Liver (tissue), 8 donors: ENCODE measurements at regions not wholly inside any gene's neighbourhood (a gene's known extent, or its start where the extent isn't known, plus 50 kb on each side); places are given as distances from the start of the nearest gene placed in this dataset.

Experiments
- DNase-seq: peaks from one replicate; pipeline ENCODE4 v3.0.0-alpha.2; 2017; ENCODE audit warnings: low spot score
- H3K27ac ChIP-seq, 2 donors: one replicate each; pipeline ENCODE4 v1.7.0; 2013; ENCODE audit warnings: inconsistent platforms in 2 of 2, low read length in 2 of 2, control low read depth in 1 of 2, low read depth in 1 of 2, mild to moderate bottlenecking in 1 of 2
- H3K27me3 ChIP-seq, 4 donors: one replicate each; pipeline versions ENCODE4 v1.6.1 to v1.7.0; 2013; ENCODE audit warnings: low read length in 3 of 4, inconsistent platforms in 1 of 4, mild to moderate bottlenecking in 1 of 4, moderate library complexity in 1 of 4; ENCODE audit not compliant: control insufficient read depth in 4 of 4, insufficient read depth in 4 of 4
- H3K36me3 ChIP-seq, 4 donors: one replicate each; pipeline versions ENCODE4 v1.6.1 to v1.7.0; 2013; ENCODE audit warnings: low read length in 3 of 4, mild to moderate bottlenecking in 3 of 4, low read depth in 1 of 4, moderate library complexity in 1 of 4; ENCODE audit not compliant: control insufficient read depth in 4 of 4, insufficient read depth in 3 of 4
- H3K4me1 ChIP-seq, 4 donors: one replicate each; pipeline versions ENCODE4 v1.6.1 to v1.7.0; 2013; ENCODE audit warnings: low read length in 3 of 4, mild to moderate bottlenecking in 3 of 4, moderate library complexity in 1 of 4; ENCODE audit not compliant: control insufficient read depth in 4 of 4, insufficient read depth in 4 of 4
- H3K4me3 ChIP-seq, 3 donors: one replicate each; pipeline versions ENCODE4 v1.6.1 to v1.7.0; 2013; ENCODE audit warnings: low read length in 3 of 3, control low read depth in 1 of 3, low read depth in 1 of 3, mild to moderate bottlenecking in 1 of 3
- H3K9ac ChIP-seq, 2 donors: one replicate each; pipeline ENCODE4 v1.7.0; 2013; ENCODE audit warnings: low read length in 2 of 2, mild to moderate bottlenecking in 2 of 2, moderate library complexity in 2 of 2, control low read depth in 1 of 2, low read depth in 1 of 2
- H3K9me3 ChIP-seq, 4 donors: one replicate each; pipeline versions ENCODE4 v1.6.1 to v1.7.0; 2013; ENCODE audit warnings: low read length in 3 of 4; ENCODE audit not compliant: control insufficient read depth in 4 of 4
- ATF3 ChIP-seq: IDR thresholded peaks from 2 replicates; pipeline ENCODE4 v1.6.1; 2016; ENCODE audit warnings: antibody characterized with exemption
- CTCF ChIP-seq: fragments of 150-350 bp; IDR thresholded peaks from 2 replicates; pipeline ENCODE4 v1.5.1; 2017; ENCODE audit warnings: improper control_type of control experiment, low read depth, low read length; ENCODE audit not compliant: missing input control
- EGR1 ChIP-seq, 2 donors: IDR thresholded peaks; 2 replicates each; pipeline ENCODE4 v1.6.1; 2016 to 2018; ENCODE audit warnings: antibody characterized with exemption in 2 of 2, low read depth in 2 of 2
- FOXA1 ChIP-seq: IDR thresholded peaks from 2 replicates; pipeline ENCODE4 v1.6.1; 2016; ENCODE audit warnings: antibody characterized with exemption
- FOXA2 ChIP-seq: IDR thresholded peaks from 2 replicates; pipeline ENCODE4 v1.6.1; 2016; ENCODE audit warnings: antibody characterized with exemption
- GABPA ChIP-seq, 2 donors: IDR thresholded peaks in 1 of 2; conservative IDR thresholded peaks in 1 of 2; 2 replicates each; pipeline ENCODE4 v1.6.1; 2016; ENCODE audit warnings: antibody characterized with exemption in 2 of 2, mild to moderate bottlenecking in 1 of 2, moderate library complexity in 1 of 2
- HNF4A ChIP-seq, 2 donors: conservative IDR thresholded peaks; 2 replicates each; pipeline ENCODE4 v1.6.1; 2016; ENCODE audit warnings: antibody characterized with exemption in 2 of 2, mild to moderate bottlenecking in 2 of 2
- HNF4G ChIP-seq: IDR thresholded peaks from 2 replicates; pipeline ENCODE4 v1.6.1; 2016; ENCODE audit warnings: antibody characterized with exemption
- JUND ChIP-seq, 2 donors: IDR thresholded peaks; 2 replicates each; pipeline ENCODE4 v1.6.1; 2016; ENCODE audit warnings: antibody characterized with exemption in 2 of 2
- NR2F2 ChIP-seq: IDR thresholded peaks from 2 replicates; pipeline ENCODE4 v1.6.1; 2016; ENCODE audit warnings: antibody characterized with exemption
- RAD21 ChIP-seq, 2 donors: IDR thresholded peaks; 2 replicates each; pipeline ENCODE4 v1.6.1; 2016; ENCODE audit warnings: antibody characterized with exemption in 2 of 2, mild to moderate bottlenecking in 2 of 2
- REST ChIP-seq: IDR thresholded peaks from 2 replicates; pipeline ENCODE4 v1.6.1; 2016; ENCODE audit warnings: antibody characterized with exemption, mild to moderate bottlenecking
- RXRA ChIP-seq, 2 donors: IDR thresholded peaks; 2 replicates each; pipeline ENCODE4 v1.6.1; 2017 to 2018; ENCODE audit warnings: antibody characterized with exemption in 2 of 2, mild to moderate bottlenecking in 1 of 2
- SP1 ChIP-seq: IDR thresholded peaks from 2 replicates; pipeline ENCODE4 v1.6.1; 2018; ENCODE audit warnings: antibody characterized with exemption, mild to moderate bottlenecking
- TAF1 ChIP-seq: conservative IDR thresholded peaks from 2 replicates; pipeline ENCODE4 v1.6.1; 2016; ENCODE audit warnings: antibody characterized with exemption, mild to moderate bottlenecking
- WGBS: extraction: QIAGEN DNeasy Blood & Tissue Kit; methylation state at CpG from one replicate; pipeline ENCODE4 v1.1.7; 2013; 5-methylcytosine and 5-hydroxymethylcytosine counted together
- TF ChIP-seq, protein P1 (sequence below): IDR thresholded peaks from 2 replicates; pipeline ENCODE4 v1.6.1; 2016; ENCODE audit warnings: antibody characterized with exemption
- TF ChIP-seq, protein P2 (sequence below): IDR thresholded peaks from 2 replicates; pipeline ENCODE4 v1.6.1; 2016; ENCODE audit warnings: antibody characterized with exemption
- donor health status: healthy.
- donor health status: healthy.
- donor health status: healthy.
- donor health status: healthy.
- donor health status: healthy.

GRCh38 chr4:160505724-160506123, 1402.8 kb downstream of the RAPGEF2 start:
- TF ChIP-seq SP1 (no peak), EGR1 (IDR thresholded peaks at IDR 0.05; ENCODE audit: low read depth in 2 of 2) (no peak)
- H3K9ac ChIP-seq: no peak overlapping the region
- no peaks in the 10 kb centered on the region for H3K9me3 ChIP-seq
- no peaks in the 10 kb centered on the region for H3K36me3 ChIP-seq
- H3K4me3 ChIP-seq: no peak overlapping the region
- H3K27me3 ChIP-seq: no peaks in the 10 kb centered on the region
- no peak overlapping the region for H3K27ac ChIP-seq
- WGBS: 65% methylated on average over 4 of the region's 4 CpGs
- no peak for DNase-seq
- no peaks in the 10 kb centered on the region for H3K4me1 ChIP-seq

DNA sequence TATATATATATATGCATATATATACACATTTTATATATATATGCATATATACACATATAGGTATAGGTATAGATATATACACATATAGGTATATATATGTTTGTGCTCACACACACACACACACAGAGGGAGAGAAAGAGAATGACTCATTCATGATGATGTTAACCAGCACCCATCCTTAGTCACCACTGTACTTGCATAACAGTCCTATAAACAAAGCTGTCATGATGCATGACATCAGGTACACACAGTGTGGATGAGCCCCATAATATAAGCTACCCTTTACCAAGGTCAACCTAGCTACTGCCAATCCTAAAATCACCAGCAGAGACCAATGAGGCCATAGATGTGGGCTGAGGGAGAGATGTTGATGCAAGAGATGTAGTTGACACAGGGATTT, 1408.0 kb downstream of the RAPGEF2 start:
- H3K9ac ChIP-seq: no peak overlapping the region
- no peaks in the 10 kb centered on the region for H3K4me1 ChIP-seq
- H3K27ac ChIP-seq: no peak overlapping the region
- H3K27me3 ChIP-seq: no peaks in the 10 kb centered on the region
- no peak overlapping the region for H3K4me3 ChIP-seq
- no peaks in the 10 kb centered on the region for H3K9me3 ChIP-seq
- TF ChIP-seq RAD21 (IDR thresholded peaks at IDR 0.05) (no peak), TAF1 (no peak), ATF3 (no peak), CTCF (no peak), NR2F2 (no peak), JUND (IDR thresholded peaks at IDR 0.05) (no peak), HNF4G (no peak), GABPA (IDR thresholded peaks at IDR 0.05 in 1 of 2, conservative IDR thresholded peaks at IDR 0.05 in 1 of 2) (no peak), REST (no peak), RXRA (IDR thresholded peaks at IDR 0.05) (no peak), FOXA2 (no peak), FOXA1 (no peak), HNF4A (conservative IDR thresholded peaks at IDR 0.05) (no peak)
- TF ChIP-seq, protein P1, sequence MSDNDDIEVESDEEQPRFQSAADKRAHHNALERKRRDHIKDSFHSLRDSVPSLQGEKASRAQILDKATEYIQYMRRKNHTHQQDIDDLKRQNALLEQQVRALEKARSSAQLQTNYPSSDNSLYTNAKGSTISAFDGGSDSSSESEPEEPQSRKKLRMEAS: no peak
- TF ChIP-seq, protein P2, sequence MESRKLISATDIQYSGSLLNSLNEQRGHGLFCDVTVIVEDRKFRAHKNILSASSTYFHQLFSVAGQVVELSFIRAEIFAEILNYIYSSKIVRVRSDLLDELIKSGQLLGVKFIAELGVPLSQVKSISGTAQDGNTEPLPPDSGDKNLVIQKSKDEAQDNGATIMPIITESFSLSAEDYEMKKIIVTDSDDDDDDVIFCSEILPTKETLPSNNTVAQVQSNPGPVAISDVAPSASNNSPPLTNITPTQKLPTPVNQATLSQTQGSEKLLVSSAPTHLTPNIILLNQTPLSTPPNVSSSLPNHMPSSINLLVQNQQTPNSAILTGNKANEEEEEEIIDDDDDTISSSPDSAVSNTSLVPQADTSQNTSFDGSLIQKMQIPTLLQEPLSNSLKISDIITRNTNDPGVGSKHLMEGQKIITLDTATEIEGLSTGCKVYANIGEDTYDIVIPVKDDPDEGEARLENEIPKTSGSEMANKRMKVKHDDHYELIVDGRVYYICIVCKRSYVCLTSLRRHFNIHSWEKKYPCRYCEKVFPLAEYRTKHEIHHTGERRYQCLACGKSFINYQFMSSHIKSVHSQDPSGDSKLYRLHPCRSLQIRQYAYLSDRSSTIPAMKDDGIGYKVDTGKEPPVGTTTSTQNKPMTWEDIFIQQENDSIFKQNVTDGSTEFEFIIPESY: no peak
- DNase-seq: no peak
- H3K36me3 ChIP-seq: no peaks in the 10 kb centered on the region
